ENCODE measurements at regions not wholly inside any gene's neighbourhood (a gene's known extent, or its start where the extent isn't known, plus 50 kb on each side); places are given as distances from the start of the nearest gene placed in this dataset.

GRCh38 chr5:167819406-167819805 lies 472.0 kb upstream of the WWC1 start:
- TF ChIP-seq CTCF (conservative IDR thresholded peaks at IDR 0.05; ENCODE audit: low read length) (no peak), EZH2phosphoT487 (IDR thresholded peaks at IDR 0.05; ENCODE audit: borderline replicate concordance, low read depth, low read length) (no peak)
